WTC11 (cell line): ENCODE measurements at regions not wholly inside any gene's neighbourhood (a gene's known extent, or its start where the extent isn't known, plus 50 kb on each side); places are given as distances from the start of the nearest gene placed in this dataset.

ENCODE experiments used
- ATAC-seq: fragments of 200-7000 bp; cut with Tn5 transposase; 2 replicates; pipeline ENCODE4 v1.10.0; 2021; ENCODE audit warnings: mild to moderate bottlenecking, moderate library complexity
- CTCF ChIA-PET: fragments of 300-600 bp; sonication (Branson Sonifier 250); formaldehyde crosslinking; loops from one replicate; lab custom pipeline; 2021; ENCODE audit warnings: antibody characterized with exemption; lab: Charles Lee
- POLR2A ChIA-PET: fragments of 350-600 bp; sonication (Branson Sonifier 250); formaldehyde crosslinking; loops from one replicate; lab custom pipeline; 2021; ENCODE audit warnings: antibody characterized with exemption; lab: Charles Lee
- DNase-seq: peaks from one replicate; pipeline ENCODE4 v3.0.0; 2021; ENCODE audit warnings: low spot score
- H3K27ac Mint-ChIP-seq: 2 replicates; pipeline ENCODE4 v1.8.0; 2021; ENCODE audit warnings: mixed read lengths
- H3K27me3 Mint-ChIP-seq: 2 replicates; pipeline ENCODE4 v1.8.0; 2021; ENCODE audit warnings: low read depth, mild to moderate bottlenecking, moderate library complexity, mixed read lengths
- H3K36me3 Mint-ChIP-seq: 2 replicates; pipeline ENCODE4 v1.8.0; 2021; ENCODE audit warnings: mixed read lengths
- H3K4me1 Mint-ChIP-seq: 2 replicates; pipeline ENCODE4 v1.8.0; 2022; ENCODE audit warnings: mixed read lengths
- H3K4me3 Mint-ChIP-seq: 2 replicates; pipeline ENCODE4 v1.8.0; 2021; ENCODE audit warnings: mild to moderate bottlenecking, moderate library complexity, mixed read lengths
- H3K9me3 Mint-ChIP-seq: 2 replicates; pipeline ENCODE4 v1.8.0; 2021; ENCODE audit warnings: mixed read lengths
- ATF1 ChIP-seq: sonication (generic); formaldehyde crosslinking; IDR thresholded peaks from 2 replicates; pipeline ENCODE4 v1.8.1; 2023; ENCODE audit warnings: mild to moderate bottlenecking, moderate library complexity, missing genetic modification reagents
- ESRRA ChIP-seq: sonication (generic); formaldehyde crosslinking; IDR thresholded peaks from 2 replicates; pipeline ENCODE4 v1.8.1; 2022; ENCODE audit warnings: mild to moderate bottlenecking, missing genetic modification reagents, borderline replicate concordance
- GABPB1 ChIP-seq: sonication (generic); formaldehyde crosslinking; IDR thresholded peaks from 2 replicates; pipeline ENCODE4 v1.8.1; 2023; ENCODE audit warnings: mild to moderate bottlenecking, missing genetic modification reagents
- KAT7 ChIP-seq: sonication (generic); formaldehyde crosslinking; IDR thresholded peaks from 2 replicates; pipeline ENCODE4 v1.8.1; 2023; ENCODE audit warnings: missing genetic modification reagents, mild to moderate bottlenecking, borderline replicate concordance
- MYBL2 ChIP-seq: sonication (generic); formaldehyde crosslinking; IDR thresholded peaks from 2 replicates; pipeline ENCODE4 v1.8.1; 2023; ENCODE audit warnings: mild to moderate bottlenecking, moderate library complexity, missing genetic modification reagents
- NR1H2 ChIP-seq: sonication (generic); formaldehyde crosslinking; IDR thresholded peaks from 2 replicates; pipeline ENCODE4 v1.9.0; 2021; ENCODE audit warnings: mild to moderate bottlenecking, moderate library complexity, missing genetic modification reagents
- RORB ChIP-seq: fragments of 250-450 bp; sonication (Bioruptor Pico); IDR thresholded peaks from 2 replicates; pipeline ENCODE4 v1.9.0; 2021; ENCODE audit warnings: mild to moderate bottlenecking
- SMAD4 ChIP-seq: sonication (generic); formaldehyde crosslinking; IDR thresholded peaks from 2 replicates; pipeline ENCODE4 v1.8.0; 2022; ENCODE audit warnings: mild to moderate bottlenecking, missing genetic modification reagents
- ZNF121 ChIP-seq: sonication (generic); formaldehyde crosslinking; IDR thresholded peaks from 2 replicates; pipeline ENCODE4 v1.8.0; 2023; ENCODE audit warnings: missing genetic modification reagents
- ZNF138 ChIP-seq: sonication (generic); formaldehyde crosslinking; conservative IDR thresholded peaks from 2 replicates; pipeline ENCODE4 v1.8.1; 2022; ENCODE audit warnings: mild to moderate bottlenecking, moderate library complexity, missing genetic modification reagents
- ZNF232 ChIP-seq: sonication (generic); formaldehyde crosslinking; IDR thresholded peaks from 2 replicates; pipeline ENCODE4 v1.8.0; 2022; ENCODE audit warnings: mild to moderate bottlenecking, missing genetic modification reagents
- TF ChIP-seq, protein P1 (sequence below): sonication (generic); formaldehyde crosslinking; IDR thresholded peaks from 2 replicates; pipeline ENCODE4 v1.8.0; 2023; ENCODE audit warnings: missing genetic modification reagents
- TF ChIP-seq, protein P2 (sequence below): sonication (generic); formaldehyde crosslinking; IDR thresholded peaks from 2 replicates; pipeline ENCODE4 v1.8.1; 2022; ENCODE audit warnings: low read depth, missing genetic modification reagents, borderline replicate concordance
- TF ChIP-seq, protein P3 (sequence below): sonication (generic); formaldehyde crosslinking; IDR thresholded peaks from 2 replicates; pipeline ENCODE4 v1.8.1; 2023; ENCODE audit warnings: mild to moderate bottlenecking, missing genetic modification reagents
- TF ChIP-seq, protein P4 (sequence below): sonication (generic); formaldehyde crosslinking; IDR thresholded peaks from 2 replicates; pipeline ENCODE4 v1.8.1; 2023; ENCODE audit warnings: mild to moderate bottlenecking, missing genetic modification reagents, borderline replicate concordance
- TF ChIP-seq, protein P5 (sequence below): sonication (generic); formaldehyde crosslinking; conservative IDR thresholded peaks from 2 replicates; pipeline ENCODE4 v1.8.1; 2022; ENCODE audit warnings: mild to moderate bottlenecking, missing genetic modification reagents
- TF ChIP-seq, protein P6 (sequence below): fragments of 250-450 bp; sonication (Bioruptor Pico); IDR thresholded peaks from 2 replicates; pipeline ENCODE4 v2.1.2; 2022; ENCODE audit warnings: mild to moderate bottlenecking, moderate library complexity

DNA sequence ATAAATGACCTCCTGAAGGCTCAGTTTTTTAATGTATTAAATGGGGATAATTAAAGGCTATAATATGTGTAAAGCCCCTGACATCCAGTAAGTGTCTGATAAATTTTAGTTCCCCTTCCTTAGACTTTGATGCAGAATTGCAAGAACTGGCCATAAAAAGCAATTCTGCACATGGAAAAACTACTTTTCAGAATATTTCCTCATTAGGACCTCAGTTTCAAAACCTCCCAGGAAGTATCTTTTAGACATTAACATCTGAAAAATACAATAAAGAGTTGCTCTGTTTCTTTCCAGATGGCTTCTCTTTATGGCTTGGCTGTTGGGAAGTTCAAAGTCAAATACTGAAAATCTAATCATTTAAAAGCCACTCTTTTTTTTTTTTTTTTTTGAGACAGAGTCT, 106.3 kb upstream of the ZNF217 start:
- Mint-ChIP-seq H3K4me3 (no peak overlapping the region), H3K27me3 (no peaks in the 10 kb centered on the region), H3K9me3 (no peaks in the 10 kb centered on the region), H3K27ac (no peak overlapping the region), H3K36me3 (no peaks in the 10 kb centered on the region), H3K4me1 (no peaks in the 10 kb centered on the region; the same call in 1 of the 2 replicates)
- ATAC-seq (no peak), DNase-seq (no peak)
- POLR2A ChIA-PET = no interaction called here
- TF ChIP-seq ZNF232 (CRISPR knock-in tag) (no peak), SMAD4 (CRISPR knock-in tag) (no peak), ZNF121 (CRISPR knock-in tag) (no peak), GABPB1 (CRISPR knock-in tag) (no peak), ATF1 (CRISPR knock-in tag) (no peak)
- TF ChIP-seq, protein P1, sequence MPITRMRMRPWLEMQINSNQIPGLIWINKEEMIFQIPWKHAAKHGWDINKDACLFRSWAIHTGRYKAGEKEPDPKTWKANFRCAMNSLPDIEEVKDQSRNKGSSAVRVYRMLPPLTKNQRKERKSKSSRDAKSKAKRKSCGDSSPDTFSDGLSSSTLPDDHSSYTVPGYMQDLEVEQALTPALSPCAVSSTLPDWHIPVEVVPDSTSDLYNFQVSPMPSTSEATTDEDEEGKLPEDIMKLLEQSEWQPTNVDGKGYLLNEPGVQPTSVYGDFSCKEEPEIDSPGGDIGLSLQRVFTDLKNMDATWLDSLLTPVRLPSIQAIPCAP (CRISPR knock-in tag) = no peak
- TF ChIP-seq, protein P2, sequence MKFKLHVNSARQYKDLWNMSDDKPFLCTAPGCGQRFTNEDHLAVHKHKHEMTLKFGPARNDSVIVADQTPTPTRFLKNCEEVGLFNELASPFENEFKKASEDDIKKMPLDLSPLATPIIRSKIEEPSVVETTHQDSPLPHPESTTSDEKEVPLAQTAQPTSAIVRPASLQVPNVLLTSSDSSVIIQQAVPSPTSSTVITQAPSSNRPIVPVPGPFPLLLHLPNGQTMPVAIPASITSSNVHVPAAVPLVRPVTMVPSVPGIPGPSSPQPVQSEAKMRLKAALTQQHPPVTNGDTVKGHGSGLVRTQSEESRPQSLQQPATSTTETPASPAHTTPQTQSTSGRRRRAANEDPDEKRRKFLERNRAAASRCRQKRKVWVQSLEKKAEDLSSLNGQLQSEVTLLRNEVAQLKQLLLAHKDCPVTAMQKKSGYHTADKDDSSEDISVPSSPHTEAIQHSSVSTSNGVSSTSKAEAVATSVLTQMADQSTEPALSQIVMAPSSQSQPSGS = no peak
- CTCF ChIA-PET = no interaction called here

DNA sequence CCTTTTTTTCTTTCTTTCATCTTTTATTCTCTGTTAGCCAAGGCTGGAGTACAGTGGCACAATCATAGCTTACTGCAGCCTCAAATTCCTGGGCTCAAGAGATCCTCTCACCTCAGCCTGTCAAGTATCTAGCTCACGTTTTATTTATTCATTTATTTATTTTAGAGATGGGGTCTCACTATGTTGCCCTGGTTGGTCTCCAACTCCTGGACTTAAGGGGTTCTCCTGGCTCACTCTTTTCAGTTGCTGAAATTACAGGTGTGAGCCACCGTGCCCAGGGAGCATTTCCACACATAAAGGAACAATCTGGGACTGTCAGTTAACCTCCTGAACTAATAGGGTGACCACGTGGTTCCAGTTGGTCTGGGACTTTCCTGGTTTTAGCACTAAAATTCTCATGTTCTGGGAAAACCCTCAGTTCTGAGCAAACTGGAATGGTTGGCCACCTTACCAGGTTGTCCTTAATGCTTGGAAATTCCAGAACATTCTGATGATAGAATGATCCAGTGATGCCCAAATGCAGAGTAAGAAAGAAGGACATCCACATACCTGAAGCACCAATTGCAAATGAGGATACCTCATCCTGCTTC, 105.5 kb upstream of the ZNF217 start:
- POLR2A ChIA-PET = no interaction called here

DNA sequence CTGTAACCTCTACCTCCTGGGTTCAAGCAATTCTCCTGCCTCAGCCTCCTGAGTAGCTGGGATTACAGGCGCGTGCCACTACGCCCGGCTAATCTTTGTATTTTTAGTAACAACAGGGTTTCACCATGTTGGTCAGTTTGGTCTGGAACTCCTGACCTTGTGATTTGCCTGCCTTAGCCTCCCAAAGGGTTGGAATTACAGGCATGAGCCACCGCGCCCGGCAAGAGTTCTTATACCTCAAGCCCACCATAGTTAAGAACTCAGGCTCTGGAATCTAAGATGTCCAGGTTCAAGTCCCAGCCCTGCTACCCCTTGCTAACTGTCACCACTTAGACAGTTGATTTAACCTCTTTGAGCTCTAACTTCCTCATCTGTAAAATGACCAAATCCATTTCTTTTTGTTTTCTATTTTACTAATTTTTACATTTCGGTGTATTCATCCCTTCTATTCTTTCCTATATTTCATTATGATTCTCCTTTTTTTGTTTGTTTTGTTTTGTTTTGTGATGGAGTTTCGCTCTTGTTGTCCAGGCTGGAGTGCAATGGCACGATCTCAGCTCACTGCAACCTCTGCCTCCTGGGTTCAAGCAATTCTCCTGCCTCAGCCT, 104.8 kb upstream of the ZNF217 start:
- H3K27ac Mint-ChIP-seq = no peak overlapping the region
- no peak overlapping the region for H3K4me3 Mint-ChIP-seq
- no peaks in the 10 kb centered on the region; the same call in 1 of the 2 replicates for H3K4me1 Mint-ChIP-seq
- no peaks in the 10 kb centered on the region for H3K27me3 Mint-ChIP-seq
- ATAC-seq = no peak
- CTCF ChIA-PET = no interaction called here
- POLR2A ChIA-PET = no interaction called here
- DNase-seq = no peak
- H3K36me3 Mint-ChIP-seq = no peaks in the 10 kb centered on the region
- no peaks in the 10 kb centered on the region for H3K9me3 Mint-ChIP-seq
- TF ChIP-seq RORB (CRISPR knock-in tag) (no peak), NR1H2 (no peak), MYBL2 (no peak), ESRRA (CRISPR knock-in tag) (no peak), SMAD4 (CRISPR knock-in tag) (no peak), KAT7 (no peak), ZNF138 (no peak)
- TF ChIP-seq, protein P3, sequence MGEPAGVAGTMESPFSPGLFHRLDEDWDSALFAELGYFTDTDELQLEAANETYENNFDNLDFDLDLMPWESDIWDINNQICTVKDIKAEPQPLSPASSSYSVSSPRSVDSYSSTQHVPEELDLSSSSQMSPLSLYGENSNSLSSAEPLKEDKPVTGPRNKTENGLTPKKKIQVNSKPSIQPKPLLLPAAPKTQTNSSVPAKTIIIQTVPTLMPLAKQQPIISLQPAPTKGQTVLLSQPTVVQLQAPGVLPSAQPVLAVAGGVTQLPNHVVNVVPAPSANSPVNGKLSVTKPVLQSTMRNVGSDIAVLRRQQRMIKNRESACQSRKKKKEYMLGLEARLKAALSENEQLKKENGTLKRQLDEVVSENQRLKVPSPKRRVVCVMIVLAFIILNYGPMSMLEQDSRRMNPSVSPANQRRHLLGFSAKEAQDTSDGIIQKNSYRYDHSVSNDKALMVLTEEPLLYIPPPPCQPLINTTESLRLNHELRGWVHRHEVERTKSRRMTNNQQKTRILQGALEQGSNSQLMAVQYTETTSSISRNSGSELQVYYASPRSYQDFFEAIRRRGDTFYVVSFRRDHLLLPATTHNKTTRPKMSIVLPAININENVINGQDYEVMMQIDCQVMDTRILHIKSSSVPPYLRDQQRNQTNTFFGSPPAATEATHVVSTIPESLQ (CRISPR knock-in tag) = no peak
- TF ChIP-seq, protein P4, sequence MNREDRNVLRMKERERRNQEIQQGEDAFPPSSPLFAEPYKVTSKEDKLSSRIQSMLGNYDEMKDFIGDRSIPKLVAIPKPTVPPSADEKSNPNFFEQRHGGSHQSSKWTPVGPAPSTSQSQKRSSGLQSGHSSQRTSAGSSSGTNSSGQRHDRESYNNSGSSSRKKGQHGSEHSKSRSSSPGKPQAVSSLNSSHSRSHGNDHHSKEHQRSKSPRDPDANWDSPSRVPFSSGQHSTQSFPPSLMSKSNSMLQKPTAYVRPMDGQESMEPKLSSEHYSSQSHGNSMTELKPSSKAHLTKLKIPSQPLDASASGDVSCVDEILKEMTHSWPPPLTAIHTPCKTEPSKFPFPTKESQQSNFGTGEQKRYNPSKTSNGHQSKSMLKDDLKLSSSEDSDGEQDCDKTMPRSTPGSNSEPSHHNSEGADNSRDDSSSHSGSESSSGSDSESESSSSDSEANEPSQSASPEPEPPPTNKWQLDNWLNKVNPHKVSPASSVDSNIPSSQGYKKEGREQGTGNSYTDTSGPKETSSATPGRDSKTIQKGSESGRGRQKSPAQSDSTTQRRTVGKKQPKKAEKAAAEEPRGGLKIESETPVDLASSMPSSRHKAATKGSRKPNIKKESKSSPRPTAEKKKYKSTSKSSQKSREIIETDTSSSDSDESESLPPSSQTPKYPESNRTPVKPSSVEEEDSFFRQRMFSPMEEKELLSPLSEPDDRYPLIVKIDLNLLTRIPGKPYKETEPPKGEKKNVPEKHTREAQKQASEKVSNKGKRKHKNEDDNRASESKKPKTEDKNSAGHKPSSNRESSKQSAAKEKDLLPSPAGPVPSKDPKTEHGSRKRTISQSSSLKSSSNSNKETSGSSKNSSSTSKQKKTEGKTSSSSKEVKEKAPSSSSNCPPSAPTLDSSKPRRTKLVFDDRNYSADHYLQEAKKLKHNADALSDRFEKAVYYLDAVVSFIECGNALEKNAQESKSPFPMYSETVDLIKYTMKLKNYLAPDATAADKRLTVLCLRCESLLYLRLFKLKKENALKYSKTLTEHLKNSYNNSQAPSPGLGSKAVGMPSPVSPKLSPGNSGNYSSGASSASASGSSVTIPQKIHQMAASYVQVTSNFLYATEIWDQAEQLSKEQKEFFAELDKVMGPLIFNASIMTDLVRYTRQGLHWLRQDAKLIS (CRISPR knock-in tag) = no peak
- TF ChIP-seq, protein P5, sequence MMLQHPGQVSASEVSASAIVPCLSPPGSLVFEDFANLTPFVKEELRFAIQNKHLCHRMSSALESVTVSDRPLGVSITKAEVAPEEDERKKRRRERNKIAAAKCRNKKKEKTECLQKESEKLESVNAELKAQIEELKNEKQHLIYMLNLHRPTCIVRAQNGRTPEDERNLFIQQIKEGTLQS = no peak

More for the DNA sequence above, 105.5 kb upstream of the ZNF217 start:
- Mint-ChIP-seq H3K27ac (no peak overlapping the region), H3K9me3 (no peaks in the 10 kb centered on the region), H3K36me3 (no peaks in the 10 kb centered on the region), H3K4me1 (no peaks in the 10 kb centered on the region; the same call in 1 of the 2 replicates), H3K27me3 (no peaks in the 10 kb centered on the region), H3K4me3 (no peak overlapping the region)
- DNase-seq (no peak), ATAC-seq (no peak)
- TF ChIP-seq, protein P6, sequence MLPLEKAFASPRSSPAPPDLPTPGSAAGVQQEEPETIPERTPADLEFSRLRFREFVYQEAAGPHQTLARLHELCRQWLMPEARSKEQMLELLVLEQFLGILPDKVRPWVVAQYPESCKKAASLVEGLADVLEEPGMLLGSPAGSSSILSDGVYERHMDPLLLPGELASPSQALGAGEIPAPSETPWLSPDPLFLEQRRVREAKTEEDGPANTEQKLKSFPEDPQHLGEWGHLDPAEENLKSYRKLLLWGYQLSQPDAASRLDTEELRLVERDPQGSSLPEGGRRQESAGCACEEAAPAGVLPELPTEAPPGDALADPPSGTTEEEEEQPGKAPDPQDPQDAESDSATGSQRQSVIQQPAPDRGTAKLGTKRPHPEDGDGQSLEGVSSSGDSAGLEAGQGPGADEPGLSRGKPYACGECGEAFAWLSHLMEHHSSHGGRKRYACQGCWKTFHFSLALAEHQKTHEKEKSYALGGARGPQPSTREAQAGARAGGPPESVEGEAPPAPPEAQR (CRISPR knock-in tag) = no peak
- CTCF ChIA-PET = no interaction called here
